AG10803 (cell line): ENCODE measurements at regions not wholly inside any gene's neighbourhood (a gene's known extent, or its start where the extent isn't known, plus 50 kb on each side); places are given as distances from the start of the nearest gene placed in this dataset.
A peak's percentile ranks its signal among the peaks of the same experiment; 100 is the strongest.

Experiments
- DNase-seq: peaks from one replicate; pipeline ENCODE4 v3.0.0; 2010; ENCODE audit warnings: low read depth
- H3K4me3 ChIP-seq: 2 replicates; pipeline ENCODE4 v1.5.1; 2011; ENCODE audit warnings: mild to moderate bottlenecking, low read length, control low read depth
- TF ChIP-seq, protein P1 (sequence below): conservative IDR thresholded peaks from 2 replicates; pipeline ENCODE4 v1.5.1; 2011; ENCODE audit warnings: mild to moderate bottlenecking, low read length, control low read depth, inconsistent platforms

DNA sequence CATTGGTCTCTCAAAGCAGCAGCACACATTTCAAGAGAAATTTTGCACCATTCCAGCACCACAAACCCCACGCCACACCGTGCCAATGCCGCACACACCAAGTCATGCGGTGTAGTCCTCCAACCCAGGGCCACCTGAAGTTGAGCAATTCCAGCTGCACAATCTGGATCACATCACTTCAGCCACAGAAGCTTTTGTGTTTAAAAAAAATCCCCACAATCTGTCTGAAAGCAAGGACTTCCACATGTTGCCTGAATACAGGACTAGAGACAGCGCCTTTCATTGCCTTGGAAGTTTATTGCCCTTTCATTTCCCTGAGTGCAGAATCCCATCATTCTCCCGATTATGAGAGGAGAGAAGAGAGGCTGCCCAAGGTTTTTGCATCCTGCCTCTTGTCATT lies 175.6 kb upstream of the BCL6 start:
- TF ChIP-seq, protein P1, sequence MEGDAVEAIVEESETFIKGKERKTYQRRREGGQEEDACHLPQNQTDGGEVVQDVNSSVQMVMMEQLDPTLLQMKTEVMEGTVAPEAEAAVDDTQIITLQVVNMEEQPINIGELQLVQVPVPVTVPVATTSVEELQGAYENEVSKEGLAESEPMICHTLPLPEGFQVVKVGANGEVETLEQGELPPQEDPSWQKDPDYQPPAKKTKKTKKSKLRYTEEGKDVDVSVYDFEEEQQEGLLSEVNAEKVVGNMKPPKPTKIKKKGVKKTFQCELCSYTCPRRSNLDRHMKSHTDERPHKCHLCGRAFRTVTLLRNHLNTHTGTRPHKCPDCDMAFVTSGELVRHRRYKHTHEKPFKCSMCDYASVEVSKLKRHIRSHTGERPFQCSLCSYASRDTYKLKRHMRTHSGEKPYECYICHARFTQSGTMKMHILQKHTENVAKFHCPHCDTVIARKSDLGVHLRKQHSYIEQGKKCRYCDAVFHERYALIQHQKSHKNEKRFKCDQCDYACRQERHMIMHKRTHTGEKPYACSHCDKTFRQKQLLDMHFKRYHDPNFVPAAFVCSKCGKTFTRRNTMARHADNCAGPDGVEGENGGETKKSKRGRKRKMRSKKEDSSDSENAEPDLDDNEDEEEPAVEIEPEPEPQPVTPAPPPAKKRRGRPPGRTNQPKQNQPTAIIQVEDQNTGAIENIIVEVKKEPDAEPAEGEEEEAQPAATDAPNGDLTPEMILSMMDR, result no peak
- H3K4me3 ChIP-seq, result no peak overlapping the region
- peak; percentile 87 for DNase-seq

DNA sequence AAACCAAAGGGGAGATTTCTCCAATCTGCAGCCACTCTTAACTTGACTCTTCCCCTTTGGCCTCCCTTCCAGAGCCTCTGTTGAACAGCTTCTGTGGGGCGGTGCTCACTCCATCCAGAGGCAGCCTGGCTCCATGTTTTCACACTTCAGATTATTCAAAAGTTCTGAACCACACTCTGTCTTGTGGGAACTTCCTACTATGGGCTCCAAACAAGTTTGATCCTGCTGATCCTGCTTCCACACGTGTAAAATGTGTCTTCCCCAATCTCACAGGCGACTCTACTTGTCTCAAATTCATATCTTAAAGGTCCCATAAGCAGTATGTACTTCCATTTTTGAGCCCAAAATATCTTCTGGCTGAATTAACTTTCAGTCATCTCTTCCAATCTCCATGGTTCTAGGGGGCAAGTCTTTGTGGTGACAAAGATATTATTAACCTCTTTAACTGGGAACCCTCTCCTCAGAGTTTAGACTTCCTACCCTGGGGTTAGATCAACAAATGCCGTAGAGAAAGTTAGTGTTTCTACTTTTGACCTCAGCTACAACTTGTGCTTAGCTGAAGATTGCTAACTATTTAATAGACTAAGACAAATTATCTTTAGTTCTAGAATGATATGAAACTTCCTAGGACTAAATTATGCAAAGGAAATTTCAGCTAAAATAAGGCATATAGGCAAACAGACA lies 176.3 kb upstream of the BCL6 start:
- no peak for DNase-seq
- TF ChIP-seq, protein P1, result no peak
- no peak overlapping the region for H3K4me3 ChIP-seq

DNA sequence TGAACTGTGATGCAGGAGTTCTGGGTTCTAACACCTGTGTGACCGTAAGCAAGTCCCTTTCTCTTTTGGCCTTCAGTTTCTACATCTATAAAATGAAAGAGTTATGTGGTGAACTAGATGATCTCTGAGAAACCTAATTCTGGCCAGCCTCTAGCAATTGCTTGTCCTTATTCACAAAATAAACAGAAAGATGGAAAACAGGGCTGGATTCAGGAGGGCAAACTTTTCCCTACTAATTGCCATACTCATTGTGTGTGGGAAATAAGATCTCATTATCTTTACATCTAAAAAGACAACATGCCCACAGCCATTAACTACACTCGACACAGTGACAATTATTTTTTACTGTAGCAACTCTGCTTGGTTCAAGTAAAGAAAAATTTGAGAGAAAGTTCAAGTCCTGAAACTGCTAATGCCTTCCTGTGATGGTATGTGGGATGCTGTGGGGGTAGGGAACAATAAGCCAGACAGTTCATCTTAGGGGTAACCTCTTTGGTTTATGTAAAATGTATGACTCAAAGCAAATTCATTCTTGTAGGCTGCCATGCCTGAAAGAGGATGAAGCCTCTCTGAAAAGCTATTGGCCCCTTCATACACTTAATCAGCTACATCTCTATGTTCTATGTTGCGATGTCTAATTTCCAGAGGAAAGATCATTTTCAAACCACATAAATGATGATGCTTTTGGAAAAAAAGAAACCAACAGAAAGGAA lies 177.6 kb upstream of the BCL6 start:
- TF ChIP-seq, protein P1, result no peak
- DNase-seq, result peak; percentile 56
- H3K4me3 ChIP-seq, result no peak overlapping the region

DNA sequence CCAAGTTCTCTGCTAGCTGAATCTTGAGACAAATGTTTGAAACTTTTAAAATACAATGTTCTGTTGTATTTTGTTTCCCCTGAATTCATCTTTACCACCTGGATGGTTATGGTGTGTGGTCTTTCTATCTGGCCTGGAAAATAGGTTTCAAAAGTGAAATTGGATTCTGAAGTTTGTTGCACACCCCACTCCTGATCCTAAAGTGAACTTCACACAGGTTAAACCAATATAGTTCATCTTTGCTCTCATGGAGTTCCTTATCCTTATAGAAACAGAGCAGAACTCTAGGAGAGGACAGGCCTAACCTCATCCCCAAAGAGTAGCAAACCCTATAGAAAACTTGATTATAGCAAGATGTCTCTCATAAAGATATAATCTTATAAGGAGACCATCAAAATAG lies 179.4 kb upstream of the BCL6 start:
- TF ChIP-seq, protein P1, result no peak
- DNase-seq, result no peak
- no peak overlapping the region for H3K4me3 ChIP-seq

DNA sequence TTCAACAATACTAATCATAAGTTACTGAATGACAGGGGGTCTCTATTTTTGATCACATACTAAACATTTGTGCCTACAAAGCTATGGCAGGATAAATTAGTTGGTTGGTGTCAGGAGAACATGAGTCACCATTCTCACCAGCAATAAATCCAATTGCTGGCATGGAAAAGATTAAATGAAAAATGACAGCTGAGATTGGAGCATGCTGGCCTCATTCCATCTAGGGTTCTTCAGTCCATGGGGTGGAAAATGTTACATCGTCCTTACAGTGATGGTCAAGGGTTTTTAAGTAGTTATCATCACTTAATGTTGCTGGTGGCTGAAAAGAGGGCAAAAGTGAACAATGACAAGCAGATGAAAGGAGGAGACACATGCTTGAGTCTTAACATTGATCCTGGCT lies 180.1 kb upstream of the BCL6 start:
- no peak for DNase-seq
- TF ChIP-seq, protein P1, result no peak
- no peak overlapping the region for H3K4me3 ChIP-seq

DNA sequence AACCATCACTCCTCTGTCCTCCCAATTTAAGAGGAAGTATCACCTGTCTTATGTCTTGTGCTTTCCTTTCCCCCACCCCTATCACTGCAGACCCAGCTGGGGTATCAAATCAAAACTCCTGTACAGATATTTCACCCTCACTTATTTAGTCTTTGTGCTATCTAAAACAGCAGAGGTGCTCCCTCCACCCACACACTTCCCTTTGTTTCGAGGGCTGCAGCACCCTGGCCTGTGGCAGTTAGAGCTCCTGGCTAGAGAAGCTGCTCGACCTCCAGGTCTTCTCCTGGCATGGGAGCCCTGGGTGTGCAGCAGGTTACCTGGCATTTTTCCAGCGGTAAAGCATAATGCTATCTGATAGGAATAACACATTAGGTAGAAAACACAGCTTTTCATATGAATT lies 181.4 kb upstream of the BCL6 start:
- TF ChIP-seq, protein P1, result no peak
- H3K4me3 ChIP-seq, result no peak overlapping the region
- no peak for DNase-seq

DNA sequence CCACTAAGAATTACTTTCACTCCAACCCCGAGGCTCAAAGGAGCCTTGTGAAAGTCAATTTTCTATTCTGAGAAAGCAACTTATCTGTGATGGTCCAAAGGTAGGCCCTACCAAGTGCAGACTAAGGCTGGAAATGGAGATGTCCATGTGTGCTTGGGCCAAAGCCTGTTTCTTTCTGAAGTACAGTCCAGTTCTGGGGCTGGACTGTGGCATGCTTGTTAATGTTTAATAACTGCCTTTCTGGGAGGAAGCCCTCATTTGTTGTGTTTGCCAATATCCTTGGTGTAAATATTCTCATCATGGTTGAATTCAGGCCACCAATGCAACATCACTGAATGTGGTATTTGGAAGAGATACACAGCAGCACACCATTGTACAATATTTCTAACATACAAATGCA lies 182.3 kb upstream of the BCL6 start:
- TF ChIP-seq, protein P1, result no peak
- DNase-seq, result no peak
- no peak overlapping the region for H3K4me3 ChIP-seq
